ENCODE measurements at regions not wholly inside any gene's neighbourhood (a gene's known extent, or its start where the extent isn't known, plus 50 kb on each side); places are given as distances from the start of the nearest gene placed in this dataset.

GRCh38 chr4:12421364-12421763, 992.7 kb upstream of the HS3ST1 start:
- no peaks in the 10 kb centered on the region for H3K27me3 ChIP-seq
- TF ChIP-seq POLR2A (IDR thresholded peaks at IDR 0.05) = no peak
- TF ChIP-seq EP300 (IDR thresholded peaks at IDR 0.05) = no peak
- H3K4me1 ChIP-seq = no peaks in the 10 kb centered on the region
- H3K27ac ChIP-seq = no peak overlapping the region
- no peaks in the 10 kb centered on the region for H3K36me3 ChIP-seq
- WGBS, 2 donors = 79 to 82% methylated on average over 5 of the region's 5 CpGs
- H3K9me3 ChIP-seq = no peaks in the 10 kb centered on the region
- no peak for DNase-seq
- H3K4me3 ChIP-seq = no peak overlapping the region
- intact Hi-C loops (cut with DNase I) = no loop called here

GRCh38 chr4:12416755-12417154, 988.1 kb upstream of the HS3ST1 start:
- TF ChIP-seq POLR2A (IDR thresholded peaks at IDR 0.05) (no peak), POLR2AphosphoS5 (IDR thresholded peaks at IDR 0.05) (no peak), EP300 (IDR thresholded peaks at IDR 0.05) (no peak)
- TF ChIP-seq, protein P1, sequence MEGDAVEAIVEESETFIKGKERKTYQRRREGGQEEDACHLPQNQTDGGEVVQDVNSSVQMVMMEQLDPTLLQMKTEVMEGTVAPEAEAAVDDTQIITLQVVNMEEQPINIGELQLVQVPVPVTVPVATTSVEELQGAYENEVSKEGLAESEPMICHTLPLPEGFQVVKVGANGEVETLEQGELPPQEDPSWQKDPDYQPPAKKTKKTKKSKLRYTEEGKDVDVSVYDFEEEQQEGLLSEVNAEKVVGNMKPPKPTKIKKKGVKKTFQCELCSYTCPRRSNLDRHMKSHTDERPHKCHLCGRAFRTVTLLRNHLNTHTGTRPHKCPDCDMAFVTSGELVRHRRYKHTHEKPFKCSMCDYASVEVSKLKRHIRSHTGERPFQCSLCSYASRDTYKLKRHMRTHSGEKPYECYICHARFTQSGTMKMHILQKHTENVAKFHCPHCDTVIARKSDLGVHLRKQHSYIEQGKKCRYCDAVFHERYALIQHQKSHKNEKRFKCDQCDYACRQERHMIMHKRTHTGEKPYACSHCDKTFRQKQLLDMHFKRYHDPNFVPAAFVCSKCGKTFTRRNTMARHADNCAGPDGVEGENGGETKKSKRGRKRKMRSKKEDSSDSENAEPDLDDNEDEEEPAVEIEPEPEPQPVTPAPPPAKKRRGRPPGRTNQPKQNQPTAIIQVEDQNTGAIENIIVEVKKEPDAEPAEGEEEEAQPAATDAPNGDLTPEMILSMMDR (IDR thresholded peaks at IDR 0.05) = no peak
- no peaks in the 10 kb centered on the region for H3K4me1 ChIP-seq
- intact Hi-C loops (cut with DNase I) = no loop called here
- H3K36me3 ChIP-seq = no peaks in the 10 kb centered on the region
- 80 to 87% methylated on average over 1 of the region's 1 CpG for WGBS, 2 donors
- no peak overlapping the region for H3K27ac ChIP-seq
- DNase-seq = no peak
- H3K9me3 ChIP-seq = no peaks in the 10 kb centered on the region
- no peaks in the 10 kb centered on the region for H3K27me3 ChIP-seq
- no peak overlapping the region for H3K4me3 ChIP-seq

DNA sequence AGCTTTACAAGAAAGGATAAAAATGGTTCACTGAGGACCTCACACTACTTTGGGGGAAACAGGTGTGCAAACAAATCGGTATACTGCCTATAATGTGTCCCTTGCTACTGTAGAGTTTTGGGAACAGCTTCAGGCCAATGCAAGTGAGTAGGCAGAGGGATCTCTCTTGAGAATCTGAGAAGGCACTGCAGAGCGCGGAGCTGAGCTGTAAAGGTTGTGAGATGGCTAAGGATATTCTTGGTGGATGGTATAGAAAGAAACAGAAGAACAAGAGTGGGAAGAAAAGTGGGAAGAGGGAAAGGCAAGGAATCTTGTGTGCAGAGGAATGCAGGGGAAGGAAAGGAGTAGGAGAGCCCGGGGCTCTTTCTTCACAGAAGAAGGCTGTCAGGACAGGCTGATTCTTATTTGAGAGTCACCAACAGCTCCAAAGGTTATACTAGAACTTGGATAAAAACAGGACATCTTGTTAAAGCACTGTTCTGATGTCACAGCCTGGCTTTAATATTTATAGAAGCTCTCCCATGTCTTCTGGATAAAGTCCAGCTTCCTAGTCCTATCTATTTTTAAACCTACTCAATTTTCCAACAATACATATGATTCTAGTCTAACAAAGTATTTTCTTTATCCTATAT, 985.6 kb upstream of the HS3ST1 start:
- no peak for DNase-seq

DNA sequence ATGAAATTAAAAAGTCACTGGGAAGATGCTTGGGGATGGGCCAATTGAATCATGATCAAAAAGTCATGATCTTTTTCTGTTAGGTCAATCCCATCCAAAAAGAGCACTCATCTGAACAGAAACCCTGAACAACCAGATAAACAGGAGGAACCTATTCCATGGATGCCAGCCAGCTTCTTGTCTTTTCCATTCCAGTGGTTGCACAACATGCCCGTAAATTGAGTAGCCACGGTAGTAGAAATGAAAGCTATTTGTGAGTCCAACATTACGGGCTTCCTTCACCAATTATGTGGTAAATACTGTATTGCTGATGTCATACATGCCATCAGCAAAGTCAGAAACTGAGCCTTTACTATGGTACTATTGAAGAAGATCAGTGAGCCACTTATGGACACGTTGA, 982.4 kb upstream of the HS3ST1 start:
- 77 to 81% methylated on average over 4 of the region's 4 CpGs for WGBS, 2 donors
- intact Hi-C loops (cut with DNase I) = no loop called here
- H3K4me1 ChIP-seq = no peaks in the 10 kb centered on the region
- H3K9me3 ChIP-seq = no peaks in the 10 kb centered on the region
- DNase-seq = no peak
- H3K27ac ChIP-seq = no peak overlapping the region
- TF ChIP-seq POLR2A (IDR thresholded peaks at IDR 0.05) (no peak), EP300 (IDR thresholded peaks at IDR 0.05) (no peak), POLR2AphosphoS5 (IDR thresholded peaks at IDR 0.05) (no peak)
- TF ChIP-seq, protein P1 (IDR thresholded peaks at IDR 0.05) = no peak
- no peaks in the 10 kb centered on the region for H3K36me3 ChIP-seq
- no peaks in the 10 kb centered on the region for H3K27me3 ChIP-seq
- H3K4me3 ChIP-seq = no peak overlapping the region

More for the DNA sequence above, 985.6 kb upstream of the HS3ST1 start:
- Histone ChIP-seq H3K9me3 (no peaks in the 10 kb centered on the region), H3K4me1 (no peaks in the 10 kb centered on the region), H3K36me3 (no peaks in the 10 kb centered on the region), H3K27me3 (no peaks in the 10 kb centered on the region), H3K27ac (no peak overlapping the region), H3K4me3 (no peak overlapping the region)
- 91 to 92% methylated on average over 4 of the region's 4 CpGs for WGBS, 2 donors
- TF ChIP-seq, protein P1 (IDR thresholded peaks at IDR 0.05) = no peak
- TF ChIP-seq POLR2AphosphoS5 (IDR thresholded peaks at IDR 0.05) = no peak
- no peak for TF ChIP-seq EP300 (IDR thresholded peaks at IDR 0.05)
- no peak for TF ChIP-seq POLR2A (IDR thresholded peaks at IDR 0.05)
- intact Hi-C loops (cut with DNase I) = no loop called here

DNA sequence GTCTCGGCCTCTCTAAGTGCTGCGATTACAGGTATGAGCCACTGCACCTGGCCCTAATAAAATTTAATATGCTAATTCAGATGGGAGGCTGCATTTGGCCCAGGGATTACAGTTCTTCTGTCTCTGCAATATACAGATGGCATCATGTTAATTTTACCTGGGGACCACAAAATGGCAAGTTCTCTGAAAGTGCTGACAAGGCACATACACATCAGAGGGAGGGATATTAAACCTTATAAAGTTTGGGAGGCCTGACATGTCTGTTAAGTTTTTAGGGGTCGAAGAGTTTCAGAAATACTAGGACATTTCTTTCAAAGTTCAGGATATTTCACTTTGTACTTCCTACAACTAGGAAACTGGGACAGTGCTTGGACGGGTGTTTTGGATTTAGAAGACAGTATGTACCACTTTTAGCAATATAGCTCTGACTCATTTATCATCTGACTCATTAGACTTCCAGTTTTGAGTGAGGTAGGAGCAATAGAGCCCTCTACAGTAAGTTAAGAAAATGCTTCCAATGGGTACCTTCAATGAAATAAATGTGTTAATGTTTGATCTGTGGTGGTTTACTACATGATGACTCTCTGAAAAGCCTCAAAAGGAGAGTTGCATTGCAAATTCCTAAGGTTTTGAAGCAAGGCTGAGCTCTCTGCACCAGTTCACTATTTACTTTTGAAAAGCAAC, 981.0 kb upstream of the HS3ST1 start:
- no peaks in the 10 kb centered on the region for H3K36me3 ChIP-seq
- no peaks in the 10 kb centered on the region for H3K9me3 ChIP-seq
- TF ChIP-seq POLR2A (IDR thresholded peaks at IDR 0.05) (no peak), EP300 (IDR thresholded peaks at IDR 0.05) (no peak), POLR2AphosphoS5 (IDR thresholded peaks at IDR 0.05) (no peak)
- TF ChIP-seq, protein P1 (IDR thresholded peaks at IDR 0.05) = no peak
- no peak overlapping the region for H3K4me3 ChIP-seq
- H3K4me1 ChIP-seq = no peaks in the 10 kb centered on the region
- DNase-seq = no peak
- intact Hi-C loops (cut with DNase I) = no loop called here
- WGBS, 2 donors = 36 to 66% methylated on average over 4 of the region's 4 CpGs
- H3K27ac ChIP-seq = no peak overlapping the region
- no peaks in the 10 kb centered on the region for H3K27me3 ChIP-seq

Measured in sigmoid colon (tissue), 6 donors.